Sigmoid colon (tissue), 6 donors: ENCODE measurements at regions not wholly inside any gene's neighbourhood (a gene's known extent, or its start where the extent isn't known, plus 50 kb on each side); places are given as distances from the start of the nearest gene placed in this dataset.
"Not testable (repeated sequence)": the region's sequence is repeated elsewhere in the genome, so short reads cannot be mapped to it uniquely, and the experiment has no call there.

ENCODE experiments used
- DNase-seq: peaks from one replicate; pipeline ENCODE4 v3.0.0-alpha.2; 2019
- H3K27ac ChIP-seq, 4 donors: fragments of 200-600 bp; sonication (generic); one replicate each; pipeline ENCODE4 v1.5.1; 2016 to 2019; ENCODE audit warnings: mild to moderate bottlenecking in 1 of 4
- H3K27me3 ChIP-seq, 3 donors: fragments of 200-600 bp; sonication (generic); one replicate each; pipeline ENCODE4 v1.5.1; 2019; ENCODE audit warnings: mild to moderate bottlenecking in 1 of 3
- H3K36me3 ChIP-seq, 4 donors: fragments of 200-600 bp; sonication (generic); one replicate each; pipeline ENCODE4 v1.5.1; 2016 to 2019
- H3K4me1 ChIP-seq, 4 donors: fragments of 200-600 bp; sonication (generic); one replicate each; pipeline ENCODE4 v1.5.1; 2017 to 2019
- H3K4me3 ChIP-seq, 4 donors: fragments of 200-600 bp; sonication (generic); one replicate each; pipeline ENCODE4 v1.5.1; 2017 to 2019; ENCODE audit warnings: mild to moderate bottlenecking in 2 of 4, moderate library complexity in 1 of 4
- H3K9me3 ChIP-seq, 4 donors: fragments of 200-600 bp in 3 of 4; sonication (generic) in 3 of 4; one replicate each; pipeline versions ENCODE4 v1.5.1 to v1.6.1; 2013 to 2019
- CTCF ChIP-seq, 4 experiments: fragments of 450-650 bp in 3 of 4; fragments of 200-600 bp in 1 of 4; IDR thresholded peaks; one replicate each; pipeline ENCODE4 v1.5.1; 2016 to 2019; ENCODE audit warnings: antibody characterized with exemption in 4 of 4, mild to moderate bottlenecking in 3 of 4, moderate library complexity in 2 of 4
- EP300 ChIP-seq, 4 donors: sonication (generic); formaldehyde crosslinking; IDR thresholded peaks; one replicate each; pipeline ENCODE4 v1.6.1; 2017; ENCODE audit warnings: antibody characterized with exemption in 4 of 4
- POLR2A ChIP-seq, 2 donors: fragments of 450-650 bp; IDR thresholded peaks; one replicate each; pipeline ENCODE4 v1.6.1; 2016; ENCODE audit warnings: antibody characterized with exemption in 2 of 2, mild to moderate bottlenecking in 2 of 2, moderate library complexity in 2 of 2
- POLR2AphosphoS5 ChIP-seq, 4 donors: sonication (generic); formaldehyde crosslinking; IDR thresholded peaks; one replicate each; pipeline ENCODE4 v1.6.1; 2017; ENCODE audit warnings: antibody characterized with exemption in 4 of 4
- WGBS, 2 donors: extraction: QIAGEN DNeasy Blood & Tissue Kit; methylation state at CpG; one replicate each; pipeline ENCODE4 v1.1.7; 2013; 5-methylcytosine and 5-hydroxymethylcytosine counted together
- intact Hi-C: fragments of 100-400 bp; cut with DNase I; formaldehyde crosslinking; loops from one replicate; pipeline ENCODE4 v1.15.1; 2023
- donor health status: healthy with polysubstance abuse.
- donor health status: healthy.

- Histone ChIP-seq H3K36me3 (no peaks in the 10 kb centered on the region), H3K4me3 (no peak overlapping the region), H3K27ac (no peak overlapping the region), H3K4me1 (peaks cover 0 to 3% (median 0%) of the 10 kb centered on the region in 4 donors), H3K27me3 (no peaks in the 10 kb centered on the region), H3K9me3 (no peaks in the 10 kb centered on the region)
- WGBS, 2 donors = 93 to 94% methylated on average over 5 of the region's 5 CpGs
- no peak for TF ChIP-seq CTCF (IDR thresholded peaks at IDR 0.05)
- no peak for TF ChIP-seq POLR2AphosphoS5 (IDR thresholded peaks at IDR 0.05)
- no peak for TF ChIP-seq POLR2A (IDR thresholded peaks at IDR 0.05)
- TF ChIP-seq EP300 (IDR thresholded peaks at IDR 0.05) = no peak
- DNase-seq = no peak
- intact Hi-C loops = no loop called here
Observed at GRCh38 chr6:139519097-139519496, 144.6 kb upstream of the CITED2 start.

- Histone ChIP-seq H3K9me3 (no peaks in the 10 kb centered on the region), H3K4me3 (no peak overlapping the region), H3K27ac (no peak overlapping the region), H3K4me1 (peaks cover 0 to 3% (median 0%) of the 10 kb centered on the region in 4 donors), H3K36me3 (no peaks in the 10 kb centered on the region), H3K27me3 (no peaks in the 10 kb centered on the region)
- 92 to 95% methylated on average over 12 of the region's 12 CpGs for WGBS, 2 donors
- DNase-seq = no peak
- no peak for TF ChIP-seq POLR2A (IDR thresholded peaks at IDR 0.05)
- TF ChIP-seq EP300 (IDR thresholded peaks at IDR 0.05) = no peak
- TF ChIP-seq CTCF (IDR thresholded peaks at IDR 0.05) = no peak
- no peak for TF ChIP-seq POLR2AphosphoS5 (IDR thresholded peaks at IDR 0.05)
- intact Hi-C loops = no loop called here
Observed at GRCh38 chr6:139518556-139519091, 144.2 kb upstream of the CITED2 start.

- H3K27ac ChIP-seq, H3K36me3 ChIP-seq, H3K4me3 ChIP-seq, DNase-seq, intact Hi-C loops, H3K4me1 ChIP-seq, H3K27me3 ChIP-seq, H3K9me3 ChIP-seq: not testable (repeated sequence)
- 87 to 91% methylated on average over 14 of the region's 14 CpGs for WGBS, 2 donors
Observed at GRCh38 chr6:139517998-139518555, 143.6 kb upstream of the CITED2 start.

- intact Hi-C loops = no loop called here
- Histone ChIP-seq H3K27ac (no peak overlapping the region), H3K9me3 (no peaks in the 10 kb centered on the region), H3K27me3 (no peaks in the 10 kb centered on the region), H3K36me3 (no peaks in the 10 kb centered on the region), H3K4me3 (no peak overlapping the region), H3K4me1 (peaks cover 0 to 3% (median under 1%) of the 10 kb centered on the region in 4 donors)
- DNase-seq = no peak
- WGBS, 2 donors = 72 to 75% methylated on average over 3 of the region's 3 CpGs
- TF ChIP-seq POLR2AphosphoS5 (IDR thresholded peaks at IDR 0.05) = no peak
- no peak for TF ChIP-seq EP300 (IDR thresholded peaks at IDR 0.05)
- no peak for TF ChIP-seq POLR2A (IDR thresholded peaks at IDR 0.05)
- no peak for TF ChIP-seq CTCF (IDR thresholded peaks at IDR 0.05)
Observed at GRCh38 chr6:139515511-139515910, 141.1 kb upstream of the CITED2 start.

- H3K27me3 ChIP-seq = no peaks in the 10 kb centered on the region
- H3K4me1 ChIP-seq = peaks cover 0 to 10% (median 4%) of the 10 kb centered on the region in 4 donors
- 93% methylated on average over 3 of the region's 3 CpGs for whole genome bisulfite sequencing, 2 donors
- intact Hi-C loops = no loop called here
- H3K4me3 ChIP-seq = no peak overlapping the region
- no peak for DNase-seq
- TF ChIP-seq POLR2A (IDR thresholded peaks at IDR 0.05) = no peak
- no peak for TF ChIP-seq POLR2AphosphoS5 (IDR thresholded peaks at IDR 0.05)
- no peak for TF ChIP-seq CTCF (IDR thresholded peaks at IDR 0.05)
- TF ChIP-seq EP300 (IDR thresholded peaks at IDR 0.05) = no peak
- H3K36me3 ChIP-seq = no peaks in the 10 kb centered on the region
- no peak overlapping the region for H3K27ac ChIP-seq
- no peaks in the 10 kb centered on the region for H3K9me3 ChIP-seq
Observed at GRCh38 chr6:139514819-139515218, 140.4 kb upstream of the CITED2 start.
